ENCODE measurements at regions not wholly inside any gene's neighbourhood (a gene's known extent, or its start where the extent isn't known, plus 50 kb on each side); places are given as distances from the start of the nearest gene placed in this dataset.
A peak's percentile ranks its signal among the peaks of the same experiment; 100 is the strongest.

DNA sequence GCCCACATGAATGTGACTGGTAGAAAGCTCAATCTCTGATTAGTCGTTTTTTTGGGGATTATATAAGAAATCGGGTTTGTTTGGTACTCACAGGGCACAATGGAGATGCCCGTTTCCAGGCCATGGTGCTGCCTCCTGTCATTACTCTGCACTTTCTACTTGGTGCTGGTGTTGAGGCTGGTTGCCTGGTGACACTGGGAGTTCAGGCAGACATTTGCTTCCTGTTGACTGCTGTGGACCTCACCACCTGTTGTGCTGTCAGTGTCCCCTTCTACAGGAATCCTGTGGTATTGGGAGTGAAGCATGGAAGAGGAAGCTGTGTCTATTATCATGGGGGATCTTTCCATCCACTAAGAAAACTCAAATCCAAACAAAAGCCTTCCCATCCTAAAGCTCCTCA, 227.2 kb upstream of the TBL1XR1 start:
- Histone ChIP-seq H3K4me3 (ENCODE audit: low read depth, low read length) (no peak overlapping the region), H3K36me3 (ENCODE audit: control insufficient read depth, insufficient read depth, low read length) (no peaks in the 10 kb centered on the region), H3K27me3 (ENCODE audit: control insufficient read depth, insufficient read depth, low read length) (no peaks in the 10 kb centered on the region)
- DNase-seq (ENCODE audit: low read depth) (no peak), FAIRE-seq (no peak)
- TF ChIP-seq, protein P1, sequence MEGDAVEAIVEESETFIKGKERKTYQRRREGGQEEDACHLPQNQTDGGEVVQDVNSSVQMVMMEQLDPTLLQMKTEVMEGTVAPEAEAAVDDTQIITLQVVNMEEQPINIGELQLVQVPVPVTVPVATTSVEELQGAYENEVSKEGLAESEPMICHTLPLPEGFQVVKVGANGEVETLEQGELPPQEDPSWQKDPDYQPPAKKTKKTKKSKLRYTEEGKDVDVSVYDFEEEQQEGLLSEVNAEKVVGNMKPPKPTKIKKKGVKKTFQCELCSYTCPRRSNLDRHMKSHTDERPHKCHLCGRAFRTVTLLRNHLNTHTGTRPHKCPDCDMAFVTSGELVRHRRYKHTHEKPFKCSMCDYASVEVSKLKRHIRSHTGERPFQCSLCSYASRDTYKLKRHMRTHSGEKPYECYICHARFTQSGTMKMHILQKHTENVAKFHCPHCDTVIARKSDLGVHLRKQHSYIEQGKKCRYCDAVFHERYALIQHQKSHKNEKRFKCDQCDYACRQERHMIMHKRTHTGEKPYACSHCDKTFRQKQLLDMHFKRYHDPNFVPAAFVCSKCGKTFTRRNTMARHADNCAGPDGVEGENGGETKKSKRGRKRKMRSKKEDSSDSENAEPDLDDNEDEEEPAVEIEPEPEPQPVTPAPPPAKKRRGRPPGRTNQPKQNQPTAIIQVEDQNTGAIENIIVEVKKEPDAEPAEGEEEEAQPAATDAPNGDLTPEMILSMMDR (IDR thresholded peaks at IDR 0.05; ENCODE audit: insufficient read depth, low read length, severe bottlenecking) = no peak

DNA sequence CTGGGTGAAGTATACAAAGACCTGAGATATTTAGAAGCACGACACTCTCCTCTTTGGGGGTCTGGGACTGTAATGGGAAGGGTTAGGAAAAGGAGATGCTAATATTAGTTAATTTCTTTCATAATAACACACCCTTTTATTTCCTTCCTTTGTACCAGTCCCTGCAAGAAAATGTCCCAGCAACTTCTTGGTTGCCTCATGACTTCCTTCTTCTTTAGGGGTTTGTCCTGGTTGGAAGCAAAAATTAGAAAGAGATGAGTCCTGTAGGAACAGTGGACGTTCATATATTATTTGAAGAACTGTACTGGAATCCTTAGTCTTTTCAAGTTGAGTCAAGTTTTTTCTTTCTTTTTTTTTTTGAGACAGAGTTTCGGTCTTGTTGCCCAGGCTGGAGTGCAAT, 227.8 kb upstream of the TBL1XR1 start:
- no peak for FAIRE-seq
- Histone ChIP-seq H3K4me3 (ENCODE audit: low read depth, low read length) (no peak overlapping the region), H3K27me3 (ENCODE audit: control insufficient read depth, insufficient read depth, low read length) (no peaks in the 10 kb centered on the region), H3K36me3 (ENCODE audit: control insufficient read depth, insufficient read depth, low read length) (no peaks in the 10 kb centered on the region)
- TF ChIP-seq, protein P1 (IDR thresholded peaks at IDR 0.05; ENCODE audit: insufficient read depth, low read length, severe bottlenecking) = no peak
- no peak for DNase-seq (ENCODE audit: low read depth)

DNA sequence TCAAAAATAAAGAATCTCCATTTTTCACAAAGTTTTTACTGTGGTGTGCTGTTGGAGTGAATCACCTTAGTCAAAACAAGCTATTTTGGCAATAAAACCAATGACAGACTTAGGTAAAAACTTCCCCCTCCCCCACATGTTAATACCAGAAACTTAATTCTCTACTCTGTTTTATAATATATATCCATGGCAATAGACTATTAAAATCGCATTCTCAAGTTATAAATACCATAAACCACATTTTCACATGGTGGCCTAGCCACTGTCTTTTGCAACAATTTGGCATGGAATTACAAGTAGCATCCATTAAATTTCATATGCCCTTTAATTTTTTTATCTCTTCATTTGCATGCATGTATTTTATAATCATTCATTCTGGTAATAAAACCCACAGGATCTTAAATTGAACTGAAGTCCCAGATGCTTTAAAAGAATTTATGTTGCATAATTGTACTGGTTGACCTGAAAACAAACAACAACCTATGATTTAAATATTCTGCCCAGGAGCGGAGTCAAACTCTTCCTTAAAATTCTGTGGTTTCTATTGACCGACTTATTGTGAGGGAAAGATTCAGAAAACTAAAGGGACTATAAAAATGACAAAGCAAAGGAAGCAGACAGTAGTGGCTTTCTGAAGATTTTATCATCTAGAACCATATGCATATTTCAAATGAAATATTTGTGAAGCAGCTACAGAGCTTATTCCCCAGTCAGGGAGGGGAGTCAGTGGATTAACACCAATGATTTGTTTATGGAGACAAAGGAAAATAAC, 229.0 kb upstream of the TBL1XR1 start:
- H3K27me3 ChIP-seq (ENCODE audit: control insufficient read depth, insufficient read depth, low read length) = no peaks in the 10 kb centered on the region
- no peak for DNase-seq (ENCODE audit: low read depth)
- no peaks in the 10 kb centered on the region for H3K36me3 ChIP-seq (ENCODE audit: control insufficient read depth, insufficient read depth, low read length)
- FAIRE-seq = no peak
- H3K4me3 ChIP-seq (ENCODE audit: low read depth, low read length) = no peak overlapping the region
- TF ChIP-seq, protein P1 (IDR thresholded peaks at IDR 0.05; ENCODE audit: insufficient read depth, low read length, severe bottlenecking) = no peak

DNA sequence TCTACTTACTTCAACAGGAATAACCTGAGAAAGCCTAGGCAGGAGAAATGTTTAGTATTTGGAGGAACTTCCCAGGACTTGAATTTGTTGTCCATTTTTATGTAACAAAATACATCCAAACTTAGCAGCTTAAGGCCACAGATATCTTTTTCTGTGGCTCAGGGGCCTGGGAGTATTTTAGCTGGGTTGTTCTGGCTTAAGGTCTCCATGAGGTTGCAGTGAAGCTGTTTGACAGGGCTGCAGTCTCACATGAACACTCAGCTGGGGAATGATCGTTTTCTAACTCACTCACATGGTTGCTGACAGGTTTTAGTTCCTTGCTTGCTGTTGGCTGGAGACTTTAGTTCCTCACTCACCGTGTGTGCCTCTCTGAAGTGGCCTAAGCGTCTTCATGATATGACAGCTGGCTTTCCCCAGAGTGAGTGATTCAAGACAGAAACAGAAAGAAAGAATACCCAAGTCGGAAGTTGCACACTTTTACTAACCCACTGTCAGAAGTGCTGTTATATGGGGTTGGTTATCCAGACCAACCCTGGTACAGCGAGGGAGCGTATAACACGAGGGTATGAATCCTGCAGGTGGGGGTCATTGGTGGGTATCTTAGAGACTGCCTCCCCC, 229.7 kb upstream of the TBL1XR1 start:
- Histone ChIP-seq H3K36me3 (ENCODE audit: control insufficient read depth, insufficient read depth, low read length) (no peaks in the 10 kb centered on the region), H3K27me3 (ENCODE audit: control insufficient read depth, insufficient read depth, low read length) (no peaks in the 10 kb centered on the region), H3K4me3 (ENCODE audit: low read depth, low read length) (no peak overlapping the region)
- no peak for FAIRE-seq
- no peak for DNase-seq (ENCODE audit: low read depth)
- TF ChIP-seq, protein P1 (IDR thresholded peaks at IDR 0.05; ENCODE audit: insufficient read depth, low read length, severe bottlenecking) = no peak

DNA sequence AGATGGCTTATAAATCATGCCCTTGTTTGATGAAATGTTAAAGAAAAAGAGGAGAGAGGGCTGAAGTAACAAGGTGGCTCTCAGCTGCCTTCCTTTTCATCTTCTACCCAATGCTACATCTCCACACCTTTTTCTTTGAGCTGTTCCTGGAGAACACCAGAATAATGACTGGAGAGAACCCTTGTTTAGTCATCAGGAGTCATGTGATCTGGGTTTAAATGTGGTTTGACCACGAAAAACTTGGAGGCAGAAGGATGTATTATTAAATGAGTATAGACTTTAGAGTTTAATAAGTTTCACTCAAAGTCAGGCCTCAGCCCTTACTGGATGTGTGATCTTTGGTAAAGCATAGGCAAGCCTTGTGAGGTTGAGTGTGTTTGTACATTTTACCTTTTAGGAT, 230.3 kb upstream of the TBL1XR1 start:
- Histone ChIP-seq H3K4me3 (ENCODE audit: low read depth, low read length) (no peak overlapping the region), H3K36me3 (ENCODE audit: control insufficient read depth, insufficient read depth, low read length) (no peaks in the 10 kb centered on the region), H3K27me3 (ENCODE audit: control insufficient read depth, insufficient read depth, low read length) (no peaks in the 10 kb centered on the region)
- FAIRE-seq (no peak), DNase-seq (ENCODE audit: low read depth) (peak; percentile 52)
- TF ChIP-seq, protein P1 (IDR thresholded peaks at IDR 0.05; ENCODE audit: insufficient read depth, low read length, severe bottlenecking) = no peak
